ENCODE measurements at regions not wholly inside any gene's neighbourhood (a gene's known extent, or its start where the extent isn't known, plus 50 kb on each side); places are given as distances from the start of the nearest gene placed in this dataset.
"Not testable (repeated sequence)": the region's sequence is repeated elsewhere in the genome, so short reads cannot be mapped to it uniquely, and the experiment has no call there.

DNA sequence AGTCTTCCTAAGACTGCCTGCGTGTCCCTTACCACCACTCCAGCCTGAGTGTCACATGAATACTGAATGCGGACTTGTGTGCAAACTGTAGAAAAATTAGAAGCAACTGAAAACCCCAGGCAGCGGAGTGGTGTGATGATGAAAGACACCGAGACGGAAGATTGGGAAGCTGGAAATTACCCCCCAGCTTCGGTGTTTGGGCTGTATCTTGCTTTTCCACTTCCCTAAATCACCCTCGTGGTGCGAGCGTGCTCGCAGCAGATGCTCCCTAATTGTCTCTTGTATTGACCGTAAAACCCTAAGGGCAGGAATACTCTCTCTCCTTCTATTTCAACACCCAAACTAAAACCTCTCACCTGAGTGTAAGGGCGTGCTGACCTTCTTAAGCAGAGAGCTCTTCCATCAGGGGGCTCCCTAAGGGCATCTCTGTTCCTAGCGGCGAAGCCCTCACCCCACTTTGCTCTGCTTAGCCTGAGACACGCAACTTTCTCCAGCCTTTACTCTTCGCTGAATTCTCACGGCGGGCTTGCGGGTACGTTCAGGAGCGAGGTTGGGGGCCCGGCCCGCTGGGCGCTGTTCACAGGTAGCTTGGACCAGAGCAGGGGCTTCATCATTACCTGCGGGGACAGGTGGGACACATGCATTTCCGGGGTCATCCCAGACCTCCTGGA, 62.4 kb downstream of the CRYBB2 start:
- DNase-seq (ENCODE audit: low spot score), result no peak

GRCh38 chr22:25282346-25282670, 62.9 kb downstream of the CRYBB2 start:
- DNase-seq (ENCODE audit: low spot score), result no peak

- no peak for DNase-seq (ENCODE audit: low spot score)
These were observed 63.5 kb downstream of the CRYBB2 start for GRCh38 chr22:25282671-25283561.

GRCh38 chr22:25288481-25288880, 69.0 kb downstream of the CRYBB2 start:
- not testable (repeated sequence) for DNase-seq (ENCODE audit: low spot score)

DNA sequence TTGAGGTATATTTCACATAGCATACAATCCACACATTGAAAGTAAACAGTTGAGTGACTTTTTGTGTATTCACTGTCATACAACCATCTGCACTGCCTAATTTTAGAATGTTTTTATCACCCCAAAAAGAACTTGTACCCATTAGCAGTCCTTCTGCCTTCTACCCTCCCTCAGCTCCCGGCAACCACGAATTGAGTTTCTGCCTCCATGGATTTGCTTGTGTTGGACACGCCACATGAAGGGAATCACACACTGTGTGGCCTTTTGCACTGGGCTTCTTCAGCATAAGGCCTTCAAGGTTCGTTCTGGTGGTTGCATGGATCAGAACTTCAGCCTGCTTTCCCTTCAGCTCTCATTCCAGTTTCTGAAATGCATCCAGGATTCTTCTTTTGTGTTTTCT, 82.5 kb downstream of the CRYBB2 start:
- DNase-seq (ENCODE audit: low spot score), result not testable (repeated sequence)

GRCh38 chr22:25309586-25309985, 90.1 kb downstream of the CRYBB2 start:
- DNase-seq (ENCODE audit: low spot score), result not testable (repeated sequence)

- not testable (repeated sequence) for DNase-seq (ENCODE audit: low spot score)
These were observed 92.5 kb downstream of the CRYBB2 start for GRCh38 chr22:25311924-25312323.

DNA sequence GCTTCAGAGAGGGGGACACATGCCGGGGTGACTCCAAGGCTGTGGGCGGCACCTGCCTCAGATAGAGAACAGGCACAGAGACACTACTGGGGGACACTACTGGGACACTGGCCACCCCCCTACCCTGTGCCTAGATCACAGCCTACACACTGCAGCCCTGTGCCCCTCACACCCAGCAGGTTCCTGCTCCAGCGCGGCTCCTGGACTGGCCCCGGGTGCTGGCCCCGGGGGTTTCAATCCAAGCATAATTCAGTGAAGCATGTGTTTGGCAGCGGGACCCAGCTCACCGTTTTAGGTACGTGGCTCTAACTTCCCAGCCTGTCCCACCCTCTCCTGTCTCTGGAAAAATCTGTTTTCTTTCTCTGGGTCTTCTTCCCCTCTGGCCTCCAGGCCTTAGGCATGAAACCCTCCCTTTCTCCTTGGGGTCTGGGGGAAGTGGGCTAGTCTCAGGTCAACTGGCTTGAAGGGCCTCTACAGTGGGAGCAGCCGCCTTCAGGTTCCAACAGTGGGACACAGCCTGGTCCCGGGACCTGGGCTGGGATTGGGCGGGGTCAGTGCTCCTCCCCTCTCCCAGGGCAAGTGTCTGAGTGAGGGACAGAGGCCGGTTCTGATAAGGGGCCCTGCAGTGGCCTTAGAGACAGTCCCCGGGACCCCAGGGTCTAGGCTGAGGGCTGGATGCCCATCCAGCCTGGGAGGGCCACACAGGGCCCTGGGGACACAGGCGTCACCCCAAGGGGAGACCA, 98.8 kb downstream of the CRYBB2 start:
- no peak for DNase-seq (ENCODE audit: low spot score)

GRCh38 chr22:25327018-25327755, 107.7 kb downstream of the CRYBB2 start:
- DNase-seq (ENCODE audit: low spot score), result no peak

DNA sequence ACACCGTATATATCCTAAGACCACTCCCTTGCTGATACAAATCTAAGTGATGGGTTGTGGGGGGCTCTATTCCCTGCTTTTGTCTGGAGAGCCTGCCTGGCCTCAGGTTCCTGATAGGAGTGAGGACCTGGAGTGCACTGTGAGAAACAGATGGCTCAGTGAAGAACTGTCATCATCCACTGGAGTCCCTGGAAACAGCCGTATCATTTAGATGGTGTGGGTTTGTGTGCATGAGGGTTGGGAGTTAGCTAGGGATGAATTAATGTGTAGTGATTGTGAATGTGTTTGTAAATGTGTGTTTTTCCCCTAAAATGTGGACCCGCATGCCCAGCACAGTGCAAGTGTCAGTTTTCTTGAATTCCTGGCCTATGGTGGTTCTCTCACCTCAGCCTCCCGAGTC, 111.6 kb downstream of the CRYBB2 start:
- DNase-seq (ENCODE audit: low spot score), result no peak

DNA sequence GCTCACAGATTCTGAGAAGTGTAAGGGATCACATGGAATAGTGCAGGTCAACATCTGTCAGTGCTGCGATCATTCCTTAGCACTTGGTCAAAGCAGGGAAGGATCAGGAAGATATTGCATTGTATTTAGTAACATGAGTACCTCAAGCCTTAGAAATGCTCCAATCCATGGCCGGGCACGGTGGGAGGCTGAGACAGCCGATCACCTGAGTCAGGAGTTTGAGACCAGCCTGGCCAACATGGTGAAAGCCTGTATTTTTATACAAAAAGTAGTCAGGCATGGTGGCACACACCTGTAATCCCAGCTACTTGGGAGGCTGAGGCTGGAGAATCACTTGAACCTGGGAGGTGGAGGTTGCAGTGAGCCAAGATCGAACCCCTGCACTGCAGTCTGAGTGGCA, 112.5 kb downstream of the CRYBB2 start:
- not testable (repeated sequence) for DNase-seq (ENCODE audit: low spot score)

DNA sequence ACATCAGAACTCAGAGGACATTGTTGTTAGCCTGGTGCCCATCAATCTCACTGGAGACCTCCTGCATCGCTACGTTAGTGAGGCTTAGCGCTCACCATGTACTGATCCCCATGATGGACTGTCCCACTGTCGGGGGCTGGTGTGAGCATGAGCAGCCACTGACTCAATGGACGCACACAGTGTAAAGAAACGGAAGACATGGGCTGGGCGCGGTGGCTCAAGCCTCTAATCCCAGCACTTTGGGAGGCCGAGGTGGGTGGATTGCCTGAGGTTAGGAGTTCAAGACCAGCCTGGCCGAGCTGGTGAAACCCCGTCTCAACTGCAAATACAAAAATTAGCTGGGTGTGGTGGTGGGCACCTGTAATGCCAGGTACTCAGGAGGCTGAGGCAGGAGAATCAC, 112.9 kb downstream of the CRYBB2 start:
- no peak for DNase-seq (ENCODE audit: low spot score)

- peak; percentile 22 for DNase-seq (ENCODE audit: low spot score)
These were observed 114.7 kb downstream of the CRYBB2 start for GRCh38 chr22:25334162-25334490.

DNA sequence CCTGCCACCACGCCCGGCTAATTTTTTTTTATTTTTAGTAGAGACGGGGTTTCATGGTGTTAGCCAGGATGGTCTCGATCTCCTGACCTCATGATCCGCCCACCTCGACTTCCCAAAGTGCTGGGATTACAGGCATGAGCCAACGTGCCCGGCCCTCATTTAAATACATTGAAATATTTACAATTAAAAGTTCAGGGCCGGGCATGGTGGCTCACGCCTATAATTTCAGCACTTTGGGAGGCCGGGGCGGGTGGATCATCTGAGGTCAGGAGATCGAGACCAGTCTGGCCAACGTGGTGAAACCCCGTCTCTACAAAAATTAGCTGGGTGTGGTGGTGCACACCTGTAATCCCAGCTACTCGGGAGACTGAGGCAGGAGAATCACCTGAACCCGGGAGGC, 115.2 kb downstream of the CRYBB2 start:
- not testable (repeated sequence) for DNase-seq (ENCODE audit: low spot score)

DNA sequence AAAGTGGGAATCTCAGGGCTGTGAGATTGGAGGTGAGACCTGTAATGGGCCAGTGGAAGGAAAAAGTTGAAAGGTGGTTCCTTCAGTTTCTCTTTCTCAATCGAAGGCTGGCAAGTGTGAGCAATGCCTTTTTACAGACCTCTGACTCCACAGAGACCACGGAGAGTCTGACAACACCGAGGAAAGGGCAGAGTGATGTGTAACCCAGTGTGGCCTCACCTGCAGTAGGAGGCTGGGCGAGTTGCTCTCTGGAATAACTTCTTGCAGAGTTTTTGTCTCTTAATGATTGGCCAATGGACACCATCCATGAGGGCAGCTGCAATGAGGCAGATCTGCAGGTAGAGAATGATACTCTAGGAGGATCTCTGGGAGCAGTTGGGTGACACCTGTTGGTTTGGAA, 115.8 kb downstream of the CRYBB2 start:
- DNase-seq (ENCODE audit: low spot score), result not testable (repeated sequence)

- not testable (repeated sequence) for DNase-seq (ENCODE audit: low spot score)
These were observed 121.1 kb downstream of the CRYBB2 start for GRCh38 chr22:25340536-25340935.

DNA sequence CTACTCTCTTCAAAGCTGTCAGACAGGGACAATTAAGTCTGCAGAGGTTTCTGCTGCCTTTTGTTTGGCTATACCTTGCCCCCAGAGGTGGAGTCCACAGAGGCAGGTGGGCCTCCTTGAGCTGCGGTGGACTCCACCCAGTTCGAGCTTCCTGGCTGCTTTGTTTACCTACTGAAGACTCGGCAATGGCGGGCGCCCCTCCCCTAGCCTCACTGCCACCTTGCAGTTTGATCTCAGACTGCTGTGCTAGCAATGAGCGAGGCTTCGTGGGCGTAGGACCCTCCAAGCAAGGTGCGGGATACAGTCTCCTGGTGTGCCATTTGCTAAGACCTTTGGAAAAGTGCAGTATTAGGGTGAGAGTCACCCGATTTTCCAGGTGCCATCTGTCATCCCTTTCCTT, 124.9 kb downstream of the CRYBB2 start:
- not testable (repeated sequence) for DNase-seq (ENCODE audit: low spot score)

GRCh38 chr22:25346859-25347751, 127.7 kb downstream of the CRYBB2 start:
- DNase-seq (ENCODE audit: low spot score), result no peak

GRCh38 chr22:25347752-25348102, 128.3 kb downstream of the CRYBB2 start:
- no peak for DNase-seq (ENCODE audit: low spot score)

DNA sequence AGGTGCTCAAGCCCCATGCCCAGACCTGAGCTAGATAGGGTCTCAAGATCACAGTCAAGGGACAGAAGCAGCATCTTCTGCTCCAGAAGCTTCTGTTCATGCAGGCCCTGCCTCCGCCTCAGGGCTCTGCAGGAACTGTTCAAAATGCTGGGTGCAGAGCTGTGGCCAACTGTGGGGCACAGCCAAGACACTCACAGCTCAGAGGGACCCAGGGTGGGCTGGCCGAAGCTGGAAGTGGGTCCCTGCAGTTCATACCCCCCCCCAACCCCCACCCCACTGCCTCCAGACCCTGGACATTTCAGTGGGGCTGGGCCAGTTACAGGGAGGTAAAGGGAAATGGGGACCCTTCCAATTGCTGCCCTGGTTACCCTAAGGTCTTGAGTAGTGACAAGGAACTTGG, 129.0 kb downstream of the CRYBB2 start:
- no peak for DNase-seq (ENCODE audit: low spot score)

DNA sequence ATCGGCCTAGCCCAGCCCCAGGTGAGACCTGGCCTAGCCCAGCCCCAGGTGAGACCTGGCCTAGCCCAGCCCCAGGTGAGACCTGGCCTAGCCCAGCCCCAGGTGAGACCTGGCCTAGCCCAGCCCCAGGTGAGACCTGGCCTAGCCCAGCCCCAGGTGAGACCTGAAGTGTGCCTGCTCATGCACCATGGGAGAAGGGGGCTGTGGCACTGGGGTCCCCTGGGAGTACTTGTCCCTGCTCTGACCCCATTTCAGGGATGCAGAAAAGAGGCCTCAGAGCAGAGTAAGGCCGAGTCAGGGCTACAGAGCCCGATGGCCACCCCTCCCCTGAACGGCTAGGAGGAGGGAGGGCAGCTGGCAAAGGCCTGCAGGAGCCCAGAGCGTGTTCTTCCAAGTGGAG, 129.6 kb downstream of the CRYBB2 start:
- not testable (repeated sequence) for DNase-seq (ENCODE audit: low spot score)
